ENCODE measurements at regions not wholly inside any gene's neighbourhood (a gene's known extent, or its start where the extent isn't known, plus 50 kb on each side); places are given as distances from the start of the nearest gene placed in this dataset.
A peak's percentile ranks its signal among the peaks of the same experiment; 100 is the strongest.

DNA sequence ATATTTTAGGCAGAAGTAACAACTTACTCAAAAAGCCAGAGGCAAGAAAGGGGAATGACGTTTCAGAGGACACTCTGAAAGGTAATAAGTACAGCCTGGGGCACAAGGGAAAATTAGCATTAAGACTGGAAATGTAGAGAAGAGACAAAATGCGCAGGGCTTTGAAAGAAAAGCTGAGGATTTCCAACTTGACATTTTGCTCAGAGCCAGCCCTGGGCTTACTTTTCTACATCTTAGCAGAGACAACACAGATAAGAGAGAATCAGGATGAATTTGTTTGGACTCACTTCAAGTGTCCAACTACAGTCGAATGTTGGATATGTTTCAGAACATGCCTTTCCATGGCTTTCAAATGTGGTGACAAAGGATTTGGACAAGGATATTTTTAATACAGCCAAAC, 808.9 kb upstream of the LUZP2 start:
- ChIA-PET POLR2A (no interaction called here), CTCF (no interaction called here)
- no peaks in the 10 kb centered on the region for H3K36me3 ChIP-seq (ENCODE audit: control insufficient read depth in 4 of 4, insufficient read depth in 4 of 4, low read length in 3 of 4)
- no peaks in the 10 kb centered on the region for H3K27me3 ChIP-seq (replicated peaks in 2 of 5; ENCODE audit: control insufficient read depth in 4 of 5, insufficient read depth in 5 of 5, low read length in 4 of 5)
- no peak overlapping the region for H3K4me3 ChIP-seq (ENCODE audit: control insufficient read depth in 1 of 7, extremely low read depth in 1 of 7, insufficient read depth in 4 of 7, low read depth in 2 of 7, low read length in 6 of 7)
- H3K27ac ChIP-seq (ENCODE audit: insufficient read depth in 1 of 2, low read depth in 1 of 2, low read length in 2 of 2, poor library complexity in 1 of 2, severe bottlenecking in 2 of 2): no peak overlapping the region
- no peaks in the 10 kb centered on the region for H3K9me3 ChIP-seq (ENCODE audit: control extremely low read depth in 1 of 5, control insufficient read depth in 4 of 5, insufficient read depth in 2 of 5, low read depth in 1 of 5, low read length in 4 of 5)
- H3K4me1 ChIP-seq (ENCODE audit: control extremely low read depth in 1 of 4, control insufficient read depth in 4 of 4, insufficient read depth in 4 of 4, low read length in 3 of 4): no peaks in the 10 kb centered on the region
- 95% methylated on average over 2 of the region's 3 CpGs for WGBS (ENCODE audit: insufficient coverage)
- no peak for DNase-seq

DNA sequence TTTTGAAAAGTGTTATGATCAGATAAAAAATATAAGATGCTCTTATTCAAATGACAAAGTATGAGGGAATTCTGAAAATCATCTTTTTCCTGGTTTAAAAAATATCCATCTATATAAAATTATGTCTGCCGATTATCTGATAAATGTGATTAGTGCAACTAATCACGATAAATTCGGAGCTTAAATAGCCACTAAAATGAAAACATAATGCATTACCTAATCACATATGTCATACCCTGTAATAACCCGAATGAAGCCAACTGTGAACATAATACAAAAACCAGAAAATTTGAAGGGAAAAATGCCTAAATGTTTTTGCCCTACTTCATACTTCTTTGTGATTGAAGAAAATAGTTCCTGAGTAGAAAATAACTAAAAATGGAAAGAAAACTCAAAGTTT, 808.4 kb upstream of the LUZP2 start:
- no peak overlapping the region for H3K4me3 ChIP-seq (ENCODE audit: control insufficient read depth in 1 of 7, extremely low read depth in 1 of 7, insufficient read depth in 4 of 7, low read depth in 2 of 7, low read length in 6 of 7)
- H3K27me3 ChIP-seq (replicated peaks in 2 of 5; ENCODE audit: control insufficient read depth in 4 of 5, insufficient read depth in 5 of 5, low read length in 4 of 5): no peaks in the 10 kb centered on the region
- H3K27ac ChIP-seq (ENCODE audit: insufficient read depth in 1 of 2, low read depth in 1 of 2, low read length in 2 of 2, poor library complexity in 1 of 2, severe bottlenecking in 2 of 2): no peak overlapping the region
- no peak for DNase-seq
- no peaks in the 10 kb centered on the region for H3K4me1 ChIP-seq (ENCODE audit: control extremely low read depth in 1 of 4, control insufficient read depth in 4 of 4, insufficient read depth in 4 of 4, low read length in 3 of 4)
- ChIA-PET CTCF (no interaction called here), POLR2A (no interaction called here)
- H3K9me3 ChIP-seq (ENCODE audit: control extremely low read depth in 1 of 5, control insufficient read depth in 4 of 5, insufficient read depth in 2 of 5, low read depth in 1 of 5, low read length in 4 of 5): no peaks in the 10 kb centered on the region
- no peaks in the 10 kb centered on the region for H3K36me3 ChIP-seq (ENCODE audit: control insufficient read depth in 4 of 4, insufficient read depth in 4 of 4, low read length in 3 of 4)
- no CpG with 5 or more reads among the region's 4 CpGs for WGBS (ENCODE audit: insufficient coverage)

DNA sequence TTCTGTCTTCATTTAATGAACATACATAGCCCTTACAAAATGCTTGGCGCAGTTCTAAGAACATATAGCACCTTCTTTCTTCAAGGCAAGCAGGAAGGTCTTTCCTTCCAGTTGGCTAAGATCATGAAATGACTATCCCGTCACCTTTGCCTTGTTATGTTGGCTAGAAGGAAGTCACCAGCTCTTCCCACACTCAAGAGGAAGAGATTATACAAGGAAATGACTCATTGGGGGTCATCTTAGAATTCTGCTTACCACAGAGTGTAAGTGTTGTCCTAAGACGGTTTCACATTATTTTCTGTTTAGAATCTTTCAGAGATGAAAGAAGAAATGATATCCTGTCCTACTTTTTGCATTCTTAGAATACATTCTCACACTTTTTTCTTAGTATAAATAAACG, 808.0 kb upstream of the LUZP2 start:
- POLR2A ChIA-PET: no interaction called here
- no peaks in the 10 kb centered on the region for H3K4me1 ChIP-seq (ENCODE audit: control extremely low read depth in 1 of 4, control insufficient read depth in 4 of 4, insufficient read depth in 4 of 4, low read length in 3 of 4)
- no peaks in the 10 kb centered on the region for H3K9me3 ChIP-seq (ENCODE audit: control extremely low read depth in 1 of 5, control insufficient read depth in 4 of 5, insufficient read depth in 2 of 5, low read depth in 1 of 5, low read length in 4 of 5)
- H3K4me3 ChIP-seq (ENCODE audit: control insufficient read depth in 1 of 7, extremely low read depth in 1 of 7, insufficient read depth in 4 of 7, low read depth in 2 of 7, low read length in 6 of 7): no peak overlapping the region
- CTCF ChIA-PET: no interaction called here
- DNase-seq: peak in 1 of 3 donors; percentile 4
- no peak overlapping the region for H3K27ac ChIP-seq (ENCODE audit: insufficient read depth in 1 of 2, low read depth in 1 of 2, low read length in 2 of 2, poor library complexity in 1 of 2, severe bottlenecking in 2 of 2)
- H3K27me3 ChIP-seq (replicated peaks in 2 of 5; ENCODE audit: control insufficient read depth in 4 of 5, insufficient read depth in 5 of 5, low read length in 4 of 5): no peaks in the 10 kb centered on the region
- H3K36me3 ChIP-seq (ENCODE audit: control insufficient read depth in 4 of 4, insufficient read depth in 4 of 4, low read length in 3 of 4): no peaks in the 10 kb centered on the region
- WGBS (ENCODE audit: insufficient coverage): 100% methylated on average over 1 of the region's 4 CpGs

DNA sequence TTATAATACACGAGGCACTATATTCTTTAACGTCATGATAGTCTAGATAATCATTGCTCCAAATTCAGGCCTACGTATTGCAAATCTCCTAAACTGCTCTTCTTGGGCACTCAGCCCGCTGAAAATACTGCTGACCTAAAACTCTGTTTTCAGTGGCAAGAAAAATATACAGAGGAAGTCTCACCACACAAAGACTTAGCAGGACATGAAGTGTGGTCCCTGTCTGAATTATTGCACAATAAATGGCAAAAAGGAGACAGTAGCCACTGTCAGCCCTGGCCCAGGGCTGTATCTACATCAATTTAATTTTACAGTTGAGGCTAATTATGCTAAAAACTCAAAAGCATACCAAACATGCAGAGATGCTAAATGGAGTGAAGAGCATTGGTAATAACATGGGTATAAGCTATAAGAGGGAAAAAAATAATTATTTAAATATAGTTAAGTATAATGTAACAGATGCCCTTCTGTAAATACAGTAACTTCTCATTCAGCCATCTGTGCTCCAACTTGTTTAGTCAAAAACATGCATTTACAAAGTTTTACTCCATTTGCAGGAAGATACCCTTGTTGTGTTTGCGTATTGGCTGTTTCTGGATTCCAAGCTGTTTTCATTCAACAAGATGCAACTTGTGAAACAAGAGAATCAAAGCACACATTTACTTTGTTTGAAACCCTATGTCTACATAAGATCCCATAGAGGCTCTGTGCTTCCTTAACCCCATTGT, 800.0 kb upstream of the LUZP2 start:
- ChIA-PET CTCF (no interaction called here), POLR2A (no interaction called here)
- Histone ChIP-seq H3K36me3 (ENCODE audit: control insufficient read depth in 4 of 4, insufficient read depth in 4 of 4, low read length in 3 of 4) (no peaks in the 10 kb centered on the region), H3K9me3 (ENCODE audit: control extremely low read depth in 1 of 5, control insufficient read depth in 4 of 5, insufficient read depth in 2 of 5, low read depth in 1 of 5, low read length in 4 of 5) (no peaks in the 10 kb centered on the region), H3K27me3 (replicated peaks in 2 of 5; ENCODE audit: control insufficient read depth in 4 of 5, insufficient read depth in 5 of 5, low read length in 4 of 5) (no peaks in the 10 kb centered on the region), H3K4me3 (ENCODE audit: control insufficient read depth in 1 of 7, extremely low read depth in 1 of 7, insufficient read depth in 4 of 7, low read depth in 2 of 7, low read length in 6 of 7) (no peak overlapping the region), H3K4me1 (ENCODE audit: control extremely low read depth in 1 of 4, control insufficient read depth in 4 of 4, insufficient read depth in 4 of 4, low read length in 3 of 4) (no peaks in the 10 kb centered on the region), H3K27ac (ENCODE audit: insufficient read depth in 1 of 2, low read depth in 1 of 2, low read length in 2 of 2, poor library complexity in 1 of 2, severe bottlenecking in 2 of 2) (no peak overlapping the region)
- WGBS (ENCODE audit: insufficient coverage): 97% methylated on average over 4 of the region's 5 CpGs
- no peak for DNase-seq

DNA sequence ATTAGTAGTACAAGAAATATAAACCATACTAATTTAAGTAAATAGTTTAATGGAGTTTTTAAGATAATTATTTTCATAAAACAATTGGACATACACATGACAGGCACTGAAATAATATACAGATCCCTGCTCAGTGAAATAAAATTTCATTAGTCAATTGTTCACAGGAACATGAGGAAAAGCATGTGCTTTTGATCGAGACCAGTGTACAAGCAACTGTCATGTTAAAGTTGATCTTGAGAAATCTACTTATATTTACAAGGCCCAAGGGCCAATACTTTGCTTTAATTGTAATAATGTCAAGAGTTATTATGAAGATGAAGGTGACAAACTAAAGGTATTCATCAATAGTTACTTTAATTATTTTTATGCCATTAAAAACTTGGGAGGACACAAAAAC, 792.7 kb upstream of the LUZP2 start:
- ChIA-PET POLR2A (no interaction called here), CTCF (no interaction called here)
- Histone ChIP-seq H3K4me3 (ENCODE audit: control insufficient read depth in 1 of 7, extremely low read depth in 1 of 7, insufficient read depth in 4 of 7, low read depth in 2 of 7, low read length in 6 of 7) (no peak overlapping the region), H3K27ac (ENCODE audit: insufficient read depth in 1 of 2, low read depth in 1 of 2, low read length in 2 of 2, poor library complexity in 1 of 2, severe bottlenecking in 2 of 2) (no peak overlapping the region), H3K36me3 (ENCODE audit: control insufficient read depth in 4 of 4, insufficient read depth in 4 of 4, low read length in 3 of 4) (no peaks in the 10 kb centered on the region), H3K9me3 (ENCODE audit: control extremely low read depth in 1 of 5, control insufficient read depth in 4 of 5, insufficient read depth in 2 of 5, low read depth in 1 of 5, low read length in 4 of 5) (no peaks in the 10 kb centered on the region), H3K4me1 (ENCODE audit: control extremely low read depth in 1 of 4, control insufficient read depth in 4 of 4, insufficient read depth in 4 of 4, low read length in 3 of 4) (no peaks in the 10 kb centered on the region), H3K27me3 (replicated peaks in 2 of 5; ENCODE audit: control insufficient read depth in 4 of 5, insufficient read depth in 5 of 5, low read length in 4 of 5) (no peaks in the 10 kb centered on the region)
- WGBS (ENCODE audit: insufficient coverage): 80% methylated on average over 1 of the region's 1 CpG
- no peak for DNase-seq

DNA sequence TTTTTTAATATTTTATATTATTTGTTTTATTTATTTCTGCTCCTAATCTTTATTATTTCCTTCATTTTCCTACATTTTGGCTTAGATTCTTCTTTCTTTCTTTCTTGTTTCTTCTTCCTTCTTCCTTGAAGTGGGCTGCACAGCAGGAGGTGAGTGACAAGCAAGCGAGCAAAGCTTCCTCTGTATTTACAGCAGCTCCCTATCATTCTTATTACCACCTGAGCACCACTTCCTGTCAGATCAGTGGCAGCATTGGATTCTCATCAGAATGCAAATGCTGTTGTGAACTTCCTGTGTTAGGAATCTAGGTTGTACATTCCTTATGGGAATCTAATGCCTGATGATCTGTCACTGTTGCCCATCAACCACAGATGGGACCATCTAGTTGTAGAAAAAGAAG, 784.9 kb upstream of the LUZP2 start:
- Histone ChIP-seq H3K36me3 (ENCODE audit: control insufficient read depth in 4 of 4, insufficient read depth in 4 of 4, low read length in 3 of 4) (no peaks in the 10 kb centered on the region), H3K4me3 (ENCODE audit: control insufficient read depth in 1 of 7, extremely low read depth in 1 of 7, insufficient read depth in 4 of 7, low read depth in 2 of 7, low read length in 6 of 7) (no peak overlapping the region), H3K27ac (ENCODE audit: insufficient read depth in 1 of 2, low read depth in 1 of 2, low read length in 2 of 2, poor library complexity in 1 of 2, severe bottlenecking in 2 of 2) (no peak overlapping the region), H3K9me3 (ENCODE audit: control extremely low read depth in 1 of 5, control insufficient read depth in 4 of 5, insufficient read depth in 2 of 5, low read depth in 1 of 5, low read length in 4 of 5) (peaks cover 0 to 3% (median 0%) of the 10 kb centered on the region in 5 experiments), H3K27me3 (replicated peaks in 2 of 5; ENCODE audit: control insufficient read depth in 4 of 5, insufficient read depth in 5 of 5, low read length in 4 of 5) (no peaks in the 10 kb centered on the region), H3K4me1 (ENCODE audit: control extremely low read depth in 1 of 4, control insufficient read depth in 4 of 4, insufficient read depth in 4 of 4, low read length in 3 of 4) (no peaks in the 10 kb centered on the region)
- DNase-seq: no peak
- ChIA-PET POLR2A (interaction anchor here (0.7 kb wide), 1 partner anchor 202 kb away, joined by 3 read pairs; no protein-coding TSS in a partner anchor), CTCF (no interaction called here)
- WGBS (ENCODE audit: insufficient coverage): 100% methylated on average over 1 of the region's 1 CpG

DNA sequence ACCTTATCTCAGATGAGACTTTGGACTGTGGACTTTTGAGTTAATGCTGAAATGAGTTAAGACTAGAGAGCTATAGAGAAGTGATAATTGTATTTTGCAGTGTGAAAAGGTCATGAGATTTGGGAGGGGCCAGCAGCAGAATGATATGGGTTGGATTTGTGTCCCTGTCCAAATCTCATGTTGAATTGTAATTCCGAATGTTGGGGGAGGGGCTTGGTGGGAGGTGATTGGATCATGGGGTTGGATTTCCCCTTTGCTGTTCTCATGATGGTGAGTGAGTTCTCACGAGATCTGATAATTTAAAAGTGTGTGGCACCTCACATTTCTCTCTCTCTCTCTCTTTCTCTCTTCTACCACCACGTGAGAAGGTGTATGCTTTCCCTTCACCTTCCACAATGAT, 777.8 kb upstream of the LUZP2 start:
- Histone ChIP-seq H3K4me1 (ENCODE audit: control extremely low read depth in 1 of 4, control insufficient read depth in 4 of 4, insufficient read depth in 4 of 4, low read length in 3 of 4) (no peaks in the 10 kb centered on the region), H3K9me3 (ENCODE audit: control extremely low read depth in 1 of 5, control insufficient read depth in 4 of 5, insufficient read depth in 2 of 5, low read depth in 1 of 5, low read length in 4 of 5) (peaks cover 0 to 4% (median 0%) of the 10 kb centered on the region in 5 experiments), H3K27ac (ENCODE audit: insufficient read depth in 1 of 2, low read depth in 1 of 2, low read length in 2 of 2, poor library complexity in 1 of 2, severe bottlenecking in 2 of 2) (no peak overlapping the region), H3K27me3 (replicated peaks in 2 of 5; ENCODE audit: control insufficient read depth in 4 of 5, insufficient read depth in 5 of 5, low read length in 4 of 5) (no peaks in the 10 kb centered on the region), H3K4me3 (ENCODE audit: control insufficient read depth in 1 of 7, extremely low read depth in 1 of 7, insufficient read depth in 4 of 7, low read depth in 2 of 7, low read length in 6 of 7) (no peak overlapping the region), H3K36me3 (ENCODE audit: control insufficient read depth in 4 of 4, insufficient read depth in 4 of 4, low read length in 3 of 4) (no peaks in the 10 kb centered on the region)
- WGBS (ENCODE audit: insufficient coverage): no CpG with 5 or more reads among the region's 3 CpGs
- ChIA-PET CTCF (no interaction called here), POLR2A (no interaction called here)
- no peak for DNase-seq
